Breast epithelium (tissue), 4 donors: ENCODE measurements at regions not wholly inside any gene's neighbourhood (a gene's known extent, or its start where the extent isn't known, plus 50 kb on each side); places are given as distances from the start of the nearest gene placed in this dataset.

Experiments used
- DNase-seq, 2 donors: peaks; one replicate each; pipeline ENCODE4 v3.0.0-alpha.2; 2019; ENCODE audit warnings: low spot score in 2 of 2
- H3K27ac ChIP-seq, 2 donors: fragments of 200-600 bp; sonication (generic) in 1 of 2; one replicate each; pipeline ENCODE4 v1.5.1; 2016 to 2019; ENCODE audit warnings: mild to moderate bottlenecking in 1 of 2
- H3K27me3 ChIP-seq, 2 donors: fragments of 200-600 bp; sonication (generic) in 1 of 2; one replicate each; pipeline versions ENCODE4 v1.5.1 to v1.6.0; 2017 to 2019; ENCODE audit warnings: control low read depth in 1 of 2, mild to moderate bottlenecking in 1 of 2
- H3K36me3 ChIP-seq: fragments of 200-600 bp; one replicate; pipeline ENCODE4 v1.5.1; 2019
- H3K4me1 ChIP-seq, 2 donors: fragments of 200-600 bp; sonication (generic); one replicate each; pipeline ENCODE4 v1.5.1; 2016 to 2019; ENCODE audit warnings: control low read depth in 1 of 2
- H3K4me3 ChIP-seq, 3 donors: fragments of 200-600 bp; sonication (generic); 1 replicate in 2 of 3; 2 replicates in 1 of 3; pipeline ENCODE4 v1.5.1; 2016 to 2019; ENCODE audit warnings: mild to moderate bottlenecking in 3 of 3, moderate library complexity in 2 of 3
- H3K9me3 ChIP-seq, 2 donors: fragments of 200-600 bp; sonication (generic) in 1 of 2; one replicate each; pipeline ENCODE4 v1.5.1; 2016 to 2019; ENCODE audit warnings: control low read depth in 1 of 2
- POLR2A ChIP-seq: fragments of 450-650 bp; IDR thresholded peaks from one replicate; pipeline ENCODE4 v1.6.1; 2016; ENCODE audit warnings: antibody characterized with exemption, mild to moderate bottlenecking, moderate library complexity
- POLR2AphosphoS5 ChIP-seq, 3 donors: sonication (generic); formaldehyde crosslinking; IDR thresholded peaks; one replicate each; pipeline ENCODE4 v1.6.1; 2017; ENCODE audit warnings: antibody characterized with exemption in 3 of 3
- intact Hi-C: fragments of 100-400 bp; cut with DNase I; formaldehyde crosslinking; loops from one replicate; pipeline ENCODE4 v1.15.1; 2023; ENCODE audit warnings: low total_unique reads
- TF ChIP-seq, protein P1 (sequence below), 3 donors: fragments of 450-650 bp; IDR thresholded peaks; one replicate each; pipeline ENCODE4 v1.5.1; 2016 to 2017; ENCODE audit warnings: antibody characterized with exemption in 3 of 3, mild to moderate bottlenecking in 3 of 3, moderate library complexity in 3 of 3

DNA sequence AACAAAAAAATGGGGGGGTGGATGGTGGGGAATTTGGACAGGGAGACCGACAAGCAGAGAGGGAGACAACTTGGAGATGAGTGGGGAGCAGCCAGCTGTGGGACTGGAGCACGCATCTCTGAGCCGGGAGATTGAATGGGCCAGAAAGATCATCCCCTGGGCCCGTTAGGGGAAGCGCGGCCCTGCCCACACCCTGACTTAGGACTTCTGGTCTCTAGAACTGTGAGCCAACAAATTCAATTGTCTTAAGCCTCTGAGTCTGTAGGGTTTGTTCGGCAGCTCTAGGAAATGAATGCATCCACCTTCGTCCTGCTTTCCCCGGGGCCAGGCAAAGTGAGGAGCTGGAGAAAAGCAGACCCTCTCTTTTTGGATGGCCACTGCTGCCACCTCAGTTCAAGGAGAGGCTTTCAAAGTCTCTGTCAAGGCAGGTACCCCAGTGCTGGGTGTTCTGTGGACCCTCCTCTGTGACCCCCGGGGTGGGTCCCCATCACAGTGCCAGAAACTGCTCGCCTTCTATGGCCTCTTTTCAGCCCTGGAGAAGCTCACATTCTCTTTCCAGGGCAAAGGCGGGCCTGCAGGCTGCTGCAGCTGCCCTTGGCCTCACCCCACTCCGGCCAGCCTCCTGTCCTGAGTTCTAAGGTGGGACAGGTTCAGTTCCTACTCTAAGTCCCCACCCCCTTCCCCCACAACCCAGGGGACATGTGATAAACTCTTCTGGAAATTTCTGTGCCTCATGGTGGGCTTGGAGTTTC lies 423.2 kb downstream of the RPS24 start:
- Histone ChIP-seq H3K4me3 (no peak overlapping the region), H3K27ac (no peak overlapping the region), H3K36me3 (no peaks in the 10 kb centered on the region), H3K27me3 (no peaks in the 10 kb centered on the region), H3K9me3 (no peaks in the 10 kb centered on the region), H3K4me1 (no peaks in the 10 kb centered on the region)
- TF ChIP-seq POLR2AphosphoS5 (IDR thresholded peaks at IDR 0.05) (no peak), POLR2A (no peak)
- TF ChIP-seq, protein P1, sequence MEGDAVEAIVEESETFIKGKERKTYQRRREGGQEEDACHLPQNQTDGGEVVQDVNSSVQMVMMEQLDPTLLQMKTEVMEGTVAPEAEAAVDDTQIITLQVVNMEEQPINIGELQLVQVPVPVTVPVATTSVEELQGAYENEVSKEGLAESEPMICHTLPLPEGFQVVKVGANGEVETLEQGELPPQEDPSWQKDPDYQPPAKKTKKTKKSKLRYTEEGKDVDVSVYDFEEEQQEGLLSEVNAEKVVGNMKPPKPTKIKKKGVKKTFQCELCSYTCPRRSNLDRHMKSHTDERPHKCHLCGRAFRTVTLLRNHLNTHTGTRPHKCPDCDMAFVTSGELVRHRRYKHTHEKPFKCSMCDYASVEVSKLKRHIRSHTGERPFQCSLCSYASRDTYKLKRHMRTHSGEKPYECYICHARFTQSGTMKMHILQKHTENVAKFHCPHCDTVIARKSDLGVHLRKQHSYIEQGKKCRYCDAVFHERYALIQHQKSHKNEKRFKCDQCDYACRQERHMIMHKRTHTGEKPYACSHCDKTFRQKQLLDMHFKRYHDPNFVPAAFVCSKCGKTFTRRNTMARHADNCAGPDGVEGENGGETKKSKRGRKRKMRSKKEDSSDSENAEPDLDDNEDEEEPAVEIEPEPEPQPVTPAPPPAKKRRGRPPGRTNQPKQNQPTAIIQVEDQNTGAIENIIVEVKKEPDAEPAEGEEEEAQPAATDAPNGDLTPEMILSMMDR (IDR thresholded peaks at IDR 0.05): no peak
- no peak for DNase-seq
- intact Hi-C loops: no loop called here

DNA sequence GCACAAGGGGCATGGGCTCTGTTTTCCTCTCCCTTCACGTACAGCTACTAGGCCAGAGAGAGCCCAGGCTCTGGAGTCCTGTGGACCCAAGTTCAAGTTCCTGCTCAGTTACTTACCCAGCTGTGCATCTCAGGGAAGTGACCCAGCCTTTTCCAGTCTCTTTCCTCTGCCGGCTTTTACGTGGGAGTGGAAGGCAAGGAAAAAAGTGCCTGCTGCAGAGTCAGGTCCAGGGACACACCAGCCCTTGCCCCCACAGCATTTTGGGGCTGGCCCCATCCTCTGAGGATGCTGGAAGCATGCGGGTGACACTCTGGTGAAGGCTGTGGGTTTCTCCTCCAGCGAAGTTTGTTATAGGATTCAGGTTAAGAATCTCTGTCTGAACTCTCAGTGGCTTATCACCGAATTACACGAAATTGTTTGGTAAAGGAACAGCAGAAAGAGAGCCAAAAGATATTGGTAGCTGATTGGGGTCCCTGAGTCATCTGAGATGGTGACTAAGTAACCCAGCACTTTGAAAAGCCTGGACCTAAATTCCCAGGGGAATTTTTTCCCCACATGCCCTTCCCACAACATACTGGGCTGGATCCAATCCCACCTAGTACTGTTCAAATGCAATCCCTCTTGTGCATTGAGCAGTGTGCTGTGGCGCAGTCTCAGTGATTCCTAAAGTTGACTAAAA lies 424.3 kb downstream of the RPS24 start:
- DNase-seq: no peak
- Histone ChIP-seq H3K36me3 (no peaks in the 10 kb centered on the region), H3K9me3 (no peaks in the 10 kb centered on the region), H3K4me3 (no peak overlapping the region), H3K4me1 (no peaks in the 10 kb centered on the region), H3K27me3 (no peaks in the 10 kb centered on the region), H3K27ac (no peak overlapping the region)
- intact Hi-C loops: loop anchor here (1.0 kb wide), 1 partner anchor 13 kb away; no protein-coding TSS in a partner anchor
- TF ChIP-seq POLR2AphosphoS5 (IDR thresholded peaks at IDR 0.05) (no peak), POLR2A (no peak)
- TF ChIP-seq, protein P1 (IDR thresholded peaks at IDR 0.05): no peak

DNA sequence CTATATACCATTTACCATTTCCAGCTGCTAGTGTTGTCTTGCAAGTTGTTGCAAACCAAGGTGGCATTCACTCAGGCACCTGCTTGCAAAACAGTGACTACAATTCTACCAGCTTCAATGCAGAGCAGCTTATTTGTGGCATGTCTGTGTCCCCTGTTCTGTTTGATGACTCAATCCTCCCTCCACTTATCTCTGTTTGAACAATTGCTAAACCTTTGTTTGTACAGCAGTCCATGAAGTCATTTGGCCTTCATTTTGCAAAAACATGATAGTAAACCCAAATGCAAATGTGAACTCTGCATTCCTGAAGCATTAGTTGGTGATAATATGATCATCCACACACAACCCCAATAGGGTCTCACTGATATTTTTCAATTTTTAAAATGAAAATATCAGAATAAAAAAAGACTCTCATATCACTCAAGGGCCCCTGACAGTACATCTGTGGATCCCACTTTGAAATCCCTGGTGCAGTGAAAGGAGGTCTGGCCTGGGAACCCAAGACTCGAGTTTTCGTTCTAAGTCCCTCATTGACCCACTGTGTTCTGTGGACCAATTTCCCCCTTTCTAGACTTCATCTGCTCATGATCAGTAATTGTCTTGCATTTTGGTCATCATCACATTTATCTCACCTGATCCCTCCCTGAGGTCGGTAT lies 425.4 kb downstream of the RPS24 start:
- Histone ChIP-seq H3K27me3 (no peaks in the 10 kb centered on the region), H3K9me3 (no peaks in the 10 kb centered on the region), H3K27ac (no peak overlapping the region), H3K4me1 (no peaks in the 10 kb centered on the region), H3K4me3 (no peak overlapping the region), H3K36me3 (no peaks in the 10 kb centered on the region)
- TF ChIP-seq POLR2AphosphoS5 (IDR thresholded peaks at IDR 0.05) (no peak), POLR2A (no peak)
- TF ChIP-seq, protein P1 (IDR thresholded peaks at IDR 0.05): no peak
- intact Hi-C loops: loop anchor here (1.0 kb wide), 1 partner anchor 12 kb away; no protein-coding TSS in a partner anchor
- no peak for DNase-seq

DNA sequence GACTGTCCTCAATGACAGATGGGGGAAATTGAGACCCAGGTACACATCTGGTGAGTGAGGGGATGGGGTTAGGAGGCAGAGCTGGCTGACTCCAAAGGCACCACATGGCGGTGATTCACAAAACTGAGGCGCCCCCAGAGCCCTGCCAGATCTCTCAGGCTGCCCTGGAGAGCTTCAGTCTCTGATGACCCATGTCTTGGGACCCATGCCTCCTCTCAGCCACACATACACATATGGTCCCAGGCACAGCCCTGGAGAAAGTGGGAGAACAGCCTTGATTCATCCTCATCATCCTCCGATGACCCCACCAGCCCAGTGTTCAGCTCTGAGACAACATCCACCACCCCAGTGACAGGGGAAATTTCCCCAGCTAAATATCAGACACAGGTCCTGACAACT lies 426.0 kb downstream of the RPS24 start:
- Histone ChIP-seq H3K36me3 (no peaks in the 10 kb centered on the region), H3K4me1 (no peaks in the 10 kb centered on the region), H3K9me3 (no peaks in the 10 kb centered on the region), H3K27me3 (no peaks in the 10 kb centered on the region), H3K27ac (no peak overlapping the region), H3K4me3 (no peak overlapping the region)
- intact Hi-C loops: no loop called here
- TF ChIP-seq, protein P1 (IDR thresholded peaks at IDR 0.05): no peak
- TF ChIP-seq POLR2AphosphoS5 (IDR thresholded peaks at IDR 0.05) (no peak), POLR2A (no peak)
- DNase-seq: no peak

DNA sequence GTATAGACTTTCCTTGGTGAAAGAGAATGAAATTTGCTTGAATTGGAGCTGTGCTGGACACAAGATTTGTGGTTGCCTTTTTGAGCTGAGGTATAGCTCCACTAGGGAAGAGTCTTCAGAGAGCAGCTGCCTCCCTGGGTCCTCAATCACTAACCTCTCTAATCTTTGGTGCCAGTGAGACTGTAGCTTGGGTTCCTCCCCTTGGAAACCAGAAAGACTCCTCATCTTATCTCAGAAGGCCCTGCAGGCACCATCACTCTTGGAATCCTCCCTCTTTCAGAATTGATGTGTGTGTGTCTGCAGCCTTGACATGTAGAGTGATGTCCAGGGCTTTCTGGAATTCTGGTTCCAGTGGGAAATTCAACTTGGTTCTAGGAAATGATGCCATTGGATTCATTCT lies 426.5 kb downstream of the RPS24 start:
- H3K27ac ChIP-seq: no peak overlapping the region
- DNase-seq: no peak
- intact Hi-C loops: no loop called here
- no peaks in the 10 kb centered on the region for H3K36me3 ChIP-seq
- H3K9me3 ChIP-seq: no peaks in the 10 kb centered on the region
- H3K4me1 ChIP-seq: no peaks in the 10 kb centered on the region
- TF ChIP-seq POLR2A (no peak), POLR2AphosphoS5 (IDR thresholded peaks at IDR 0.05) (no peak)
- TF ChIP-seq, protein P1 (IDR thresholded peaks at IDR 0.05): no peak
- no peaks in the 10 kb centered on the region for H3K27me3 ChIP-seq
- H3K4me3 ChIP-seq: no peak overlapping the region
